HEK293 (cell line): ENCODE measurements at regions not wholly inside any gene's neighbourhood (a gene's known extent, or its start where the extent isn't known, plus 50 kb on each side); places are given as distances from the start of the nearest gene placed in this dataset.

Experiments
- CTCF ChIA-PET: fragments of 350-600 bp; formaldehyde crosslinking; extraction: SDS; loops from one replicate; lab custom pipeline; 2021; ENCODE audit warnings: antibody characterized with exemption; lab: Yijun Ruan, JAX
- POLR2A ChIA-PET: fragments of 300-600 bp; formaldehyde crosslinking; extraction: SDS; loops from one replicate; lab custom pipeline; 2020; ENCODE audit warnings: antibody characterized with exemption, inconsistent platforms; lab: Yijun Ruan, JAX
- H3K27ac ChIP-seq: fragments of 200-500 bp; sonication (Bioruptor generic); 2 replicates; pipeline ENCODE4 v1.5.1; 2014; ENCODE audit warnings: low read depth, low read length, control low read depth, inconsistent platforms; ENCODE audit errors: extremely low read depth
- H3K36me3 ChIP-seq, 2 experiments: fragments of 200-500 bp in 1 of 2; sonication (Bioruptor generic) in 1 of 2; 1 replicate in 1 of 2; 2 replicates in 1 of 2; pipeline ENCODE4 v1.5.1; 2014 to 2017; ENCODE audit warnings: inconsistent platforms in 2 of 2, low read length in 2 of 2; ENCODE audit not compliant: control insufficient read depth in 2 of 2, insufficient read depth in 1 of 2
- H3K4me1 ChIP-seq: fragments of 200-500 bp; sonication (Bioruptor generic); 2 replicates; pipeline ENCODE4 v1.5.1; 2014; ENCODE audit warnings: mild to moderate bottlenecking, low read length, inconsistent platforms; ENCODE audit not compliant: control insufficient read depth, insufficient read depth
- H3K4me3 ChIP-seq: 2 replicates; pipeline ENCODE4 v1.5.1; 2011; ENCODE audit warnings: low read depth, mild to moderate bottlenecking, control low read depth, low read length, moderate library complexity
- H3K9me3 ChIP-seq: fragments of 200-500 bp; sonication (Bioruptor generic); 2 replicates; pipeline ENCODE4 v1.5.1; 2014; ENCODE audit warnings: low read depth, low read length, inconsistent platforms; ENCODE audit not compliant: control insufficient read depth, insufficient read depth
- HOXD13 ChIP-seq: sonication (generic); formaldehyde crosslinking; IDR thresholded peaks from 2 replicates; pipeline ENCODE4 v1.8.0; 2022; ENCODE audit warnings: missing genetic modification reagents, borderline replicate concordance
- KLF9 ChIP-seq: fragments of 450-650 bp; formaldehyde crosslinking; IDR thresholded peaks from 2 replicates; pipeline ENCODE4 v1.5.1; 2016; ENCODE audit warnings: missing biosample characterization, missing genetic modification characterization, low read depth
- MYNN ChIP-seq: fragments of 450-650 bp; formaldehyde crosslinking; IDR thresholded peaks from 2 replicates; pipeline ENCODE4 v1.5.1; 2016; ENCODE audit warnings: missing biosample characterization, missing genetic modification characterization, borderline replicate concordance
- PATZ1 ChIP-seq: fragments of 450-650 bp; formaldehyde crosslinking; IDR thresholded peaks from 2 replicates; pipeline ENCODE4 v1.5.1; 2016; ENCODE audit warnings: missing biosample characterization, missing genetic modification characterization
- SALL2 ChIP-seq: fragments of 450-650 bp; formaldehyde crosslinking; IDR thresholded peaks from 2 replicates; pipeline ENCODE4 v1.5.0; 2017; ENCODE audit warnings: missing biosample characterization, mild to moderate bottlenecking, missing genetic modification characterization, borderline replicate concordance
- ZBTB20 ChIP-seq: fragments of 450-650 bp; formaldehyde crosslinking; IDR thresholded peaks from 2 replicates; pipeline ENCODE4 v1.5.1; 2016; ENCODE audit warnings: missing biosample characterization, missing genetic modification characterization
- ZBTB7A ChIP-seq: fragments of 450-650 bp; formaldehyde crosslinking; IDR thresholded peaks from 2 replicates; pipeline ENCODE4 v1.5.1; 2016; ENCODE audit warnings: low read depth, missing biosample characterization, missing genetic modification characterization
- ZNF112 ChIP-seq: fragments of 450-650 bp; formaldehyde crosslinking; IDR thresholded peaks from 2 replicates; pipeline ENCODE4 v1.5.0; 2017; ENCODE audit warnings: missing biosample characterization, missing genetic modification characterization
- ZNF23 ChIP-seq: fragments of 450-650 bp; formaldehyde crosslinking; IDR thresholded peaks from 2 replicates; pipeline ENCODE4 v1.5.1; 2016; ENCODE audit warnings: missing biosample characterization, missing genetic modification characterization, borderline replicate concordance
- ZNF24 ChIP-seq: fragments of 450-650 bp; formaldehyde crosslinking; IDR thresholded peaks from 2 replicates; pipeline ENCODE4 v1.5.1; 2016; ENCODE audit warnings: missing biosample characterization, missing genetic modification characterization
- ZNF311 ChIP-seq: fragments of 450-650 bp; formaldehyde crosslinking; IDR thresholded peaks from 2 replicates; pipeline ENCODE4 v1.5.1; 2017; ENCODE audit warnings: missing biosample characterization, missing genetic modification characterization, borderline replicate concordance
- ZNF366 ChIP-seq: fragments of 450-650 bp; formaldehyde crosslinking; conservative IDR thresholded peaks from 2 replicates; pipeline ENCODE4 v1.5.1; 2016; ENCODE audit warnings: missing biosample characterization, missing genetic modification characterization
- ZNF404 ChIP-seq: fragments of 450-650 bp; formaldehyde crosslinking; IDR thresholded peaks from 2 replicates; pipeline ENCODE4 v1.5.1; 2017; ENCODE audit warnings: missing biosample characterization, missing genetic modification characterization
- ZNF433 ChIP-seq: fragments of 450-650 bp; formaldehyde crosslinking; IDR thresholded peaks from 2 replicates; pipeline ENCODE4 v1.5.1; 2016; ENCODE audit warnings: missing biosample characterization, missing genetic modification characterization, low read depth
- ZNF449 ChIP-seq: fragments of 450-650 bp; formaldehyde crosslinking; IDR thresholded peaks from 2 replicates; pipeline ENCODE4 v1.5.1; 2017; ENCODE audit warnings: missing biosample characterization, mild to moderate bottlenecking, missing genetic modification characterization, moderate library complexity
- ZNF548 ChIP-seq: fragments of 450-650 bp; formaldehyde crosslinking; IDR thresholded peaks from 2 replicates; pipeline ENCODE4 v1.5.1; 2016; ENCODE audit warnings: missing biosample characterization, missing genetic modification characterization
- ZNF792 ChIP-seq: fragments of 450-650 bp; formaldehyde crosslinking; IDR thresholded peaks from 2 replicates; pipeline ENCODE4 v1.5.1; 2016; ENCODE audit warnings: missing biosample characterization, missing genetic modification characterization
- ZSCAN16 ChIP-seq: fragments of 450-650 bp; formaldehyde crosslinking; IDR thresholded peaks from 2 replicates; pipeline ENCODE4 v1.5.1; 2016; ENCODE audit warnings: missing biosample characterization, missing genetic modification characterization
- TF ChIP-seq, protein P1 (sequence below): fragments of 450-650 bp; formaldehyde crosslinking; IDR thresholded peaks from 2 replicates; pipeline ENCODE4 v1.5.1; 2016; ENCODE audit warnings: missing biosample characterization, missing genetic modification characterization, borderline replicate concordance
- TF ChIP-seq, protein P2 (sequence below): fragments of 450-650 bp; formaldehyde crosslinking; IDR thresholded peaks from 2 replicates; pipeline ENCODE4 v1.5.1; 2017; ENCODE audit warnings: missing biosample characterization, missing genetic modification characterization
- TF ChIP-seq, protein P3 (sequence below): fragments of 450-650 bp; formaldehyde crosslinking; IDR thresholded peaks from 2 replicates; pipeline ENCODE4; 2016; ENCODE audit warnings: missing biosample characterization, missing genetic modification characterization

GRCh38 chr11:95571718-95572260, 217.8 kb downstream of the FAM76B start:
- Histone ChIP-seq H3K4me3 (no peak overlapping the region), H3K9me3 (no peaks in the 10 kb centered on the region), H3K4me1 (no peaks in the 10 kb centered on the region), H3K36me3 (no peaks in the 10 kb centered on the region), H3K27ac (no peak overlapping the region)
- POLR2A ChIA-PET: no interaction called here
- CTCF ChIA-PET: no interaction called here
- TF ChIP-seq, protein P1, sequence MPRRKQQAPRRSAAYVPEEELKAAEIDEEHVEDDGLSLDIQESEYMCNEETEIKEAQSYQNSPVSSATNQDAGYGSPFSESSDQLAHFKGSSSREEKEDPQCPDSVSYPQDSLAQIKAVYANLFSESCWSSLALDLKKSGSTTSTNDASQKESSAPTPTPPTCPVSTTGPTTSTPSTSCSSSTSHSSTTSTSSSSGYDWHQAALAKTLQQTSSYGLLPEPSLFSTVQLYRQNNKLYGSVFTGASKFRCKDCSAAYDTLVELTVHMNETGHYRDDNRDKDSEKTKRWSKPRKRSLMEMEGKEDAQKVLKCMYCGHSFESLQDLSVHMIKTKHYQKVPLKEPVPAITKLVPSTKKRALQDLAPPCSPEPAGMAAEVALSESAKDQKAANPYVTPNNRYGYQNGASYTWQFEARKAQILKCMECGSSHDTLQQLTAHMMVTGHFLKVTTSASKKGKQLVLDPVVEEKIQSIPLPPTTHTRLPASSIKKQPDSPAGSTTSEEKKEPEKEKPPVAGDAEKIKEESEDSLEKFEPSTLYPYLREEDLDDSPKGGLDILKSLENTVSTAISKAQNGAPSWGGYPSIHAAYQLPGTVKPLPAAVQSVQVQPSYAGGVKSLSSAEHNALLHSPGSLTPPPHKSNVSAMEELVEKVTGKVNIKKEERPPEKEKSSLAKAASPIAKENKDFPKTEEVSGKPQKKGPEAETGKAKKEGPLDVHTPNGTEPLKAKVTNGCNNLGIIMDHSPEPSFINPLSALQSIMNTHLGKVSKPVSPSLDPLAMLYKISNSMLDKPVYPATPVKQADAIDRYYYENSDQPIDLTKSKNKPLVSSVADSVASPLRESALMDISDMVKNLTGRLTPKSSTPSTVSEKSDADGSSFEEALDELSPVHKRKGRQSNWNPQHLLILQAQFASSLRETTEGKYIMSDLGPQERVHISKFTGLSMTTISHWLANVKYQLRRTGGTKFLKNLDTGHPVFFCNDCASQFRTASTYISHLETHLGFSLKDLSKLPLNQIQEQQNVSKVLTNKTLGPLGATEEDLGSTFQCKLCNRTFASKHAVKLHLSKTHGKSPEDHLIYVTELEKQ: no peak
- TF ChIP-seq, protein P2, sequence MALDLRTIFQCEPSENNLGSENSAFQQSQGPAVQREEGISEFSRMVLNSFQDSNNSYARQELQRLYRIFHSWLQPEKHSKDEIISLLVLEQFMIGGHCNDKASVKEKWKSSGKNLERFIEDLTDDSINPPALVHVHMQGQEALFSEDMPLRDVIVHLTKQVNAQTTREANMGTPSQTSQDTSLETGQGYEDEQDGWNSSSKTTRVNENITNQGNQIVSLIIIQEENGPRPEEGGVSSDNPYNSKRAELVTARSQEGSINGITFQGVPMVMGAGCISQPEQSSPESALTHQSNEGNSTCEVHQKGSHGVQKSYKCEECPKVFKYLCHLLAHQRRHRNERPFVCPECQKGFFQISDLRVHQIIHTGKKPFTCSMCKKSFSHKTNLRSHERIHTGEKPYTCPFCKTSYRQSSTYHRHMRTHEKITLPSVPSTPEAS: no peak
- TF ChIP-seq ZNF433 (tag by site-specific recombination): no peak
- no peak for TF ChIP-seq SALL2
- no peak for TF ChIP-seq KLF9 (tag by site-specific recombination)
- no peak for TF ChIP-seq ZBTB20
- no peak for TF ChIP-seq ZBTB7A (tag by site-specific recombination)
- TF ChIP-seq ZNF792: no peak
- TF ChIP-seq HOXD13 (CRISPR knock-in tag): no peak
- no peak for TF ChIP-seq ZSCAN16 (tag by site-specific recombination)
- no peak for TF ChIP-seq MYNN
- TF ChIP-seq ZNF366 (tag by site-specific recombination): no peak
- no peak for TF ChIP-seq ZNF449
- TF ChIP-seq, protein P3, sequence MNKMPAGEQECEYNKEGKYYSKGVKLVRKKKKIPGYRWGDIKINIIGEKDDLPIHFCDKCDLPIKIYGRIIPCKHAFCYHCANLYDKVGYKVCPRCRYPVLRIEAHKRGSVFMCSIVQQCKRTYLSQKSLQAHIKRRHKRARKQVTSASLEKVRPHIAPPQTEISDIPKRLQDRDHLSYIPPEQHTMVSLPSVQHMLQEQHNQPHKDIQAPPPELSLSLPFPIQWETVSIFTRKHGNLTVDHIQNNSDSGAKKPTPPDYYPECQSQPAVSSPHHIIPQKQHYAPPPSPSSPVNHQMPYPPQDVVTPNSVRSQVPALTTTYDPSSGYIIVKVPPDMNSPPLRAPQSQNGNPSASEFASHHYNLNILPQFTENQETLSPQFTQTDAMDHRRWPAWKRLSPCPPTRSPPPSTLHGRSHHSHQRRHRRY (tag by site-specific recombination): no peak
- no peak for TF ChIP-seq ZNF311

DNA sequence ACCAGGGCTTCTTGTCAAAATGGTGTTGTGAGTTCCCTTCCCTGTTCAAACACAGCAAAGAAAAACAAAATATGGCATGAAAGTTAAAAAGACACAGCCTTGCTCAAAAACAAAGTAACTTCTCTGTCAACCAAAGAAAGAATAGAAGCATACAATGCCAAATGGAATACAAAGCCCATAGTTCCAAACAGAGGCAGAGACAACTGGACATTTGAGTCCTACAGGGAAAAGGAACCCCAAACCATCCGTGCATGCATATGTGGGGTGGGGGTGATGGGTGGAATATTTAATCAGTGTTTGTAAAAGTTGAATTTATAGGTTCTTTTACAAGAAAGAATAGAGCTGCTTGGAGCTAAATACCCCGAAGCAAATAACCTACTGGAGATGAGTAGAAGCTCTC, 218.7 kb downstream of the FAM76B start:
- no peaks in the 10 kb centered on the region for H3K4me1 ChIP-seq
- H3K4me3 ChIP-seq: no peak overlapping the region
- ChIA-PET POLR2A (no interaction called here), CTCF (no interaction called here)
- H3K36me3 ChIP-seq: no peaks in the 10 kb centered on the region
- H3K9me3 ChIP-seq: no peaks in the 10 kb centered on the region
- H3K27ac ChIP-seq: no peak overlapping the region
- TF ChIP-seq ZNF548 (tag by site-specific recombination) (no peak), ZNF404 (no peak), ZNF24 (tag by site-specific recombination) (no peak), ZNF23 (no peak), PATZ1 (tag by site-specific recombination) (no peak), ZNF112 (tag by site-specific recombination) (no peak)
